Endothelial cell of umbilical vein (primary cell): ENCODE measurements at regions not wholly inside any gene's neighbourhood (a gene's known extent, or its start where the extent isn't known, plus 50 kb on each side); places are given as distances from the start of the nearest gene placed in this dataset.

Source experiments
- BruUV-seq: library from RNA; stranded (reverse); fragments of 400-500 nt; replicated peaks from 2 replicates; lab custom pipeline; 2021; lab: Mats Ljungman, UMichigan
- CTCF ChIA-PET: fragments of 300-600, 350-600 bp; sonication (Branson Sonifier 250); formaldehyde crosslinking; loops from one replicate; lab custom pipeline; 2021; ENCODE audit warnings: antibody characterized with exemption, inconsistent platforms; lab: Charles Lee
- POLR2A ChIA-PET: fragments of 300-600, 350-600 bp; sonication (Branson Sonifier 250); formaldehyde crosslinking; loops from one replicate; lab custom pipeline; 2021; ENCODE audit warnings: antibody characterized with exemption, inconsistent platforms; lab: Charles Lee
- DNase-seq: peaks from one replicate; pipeline ENCODE4 v3.0.0-alpha.2; 2011; ENCODE audit warnings: low read depth, low spot score
- FAIRE-seq: peaks from 2 replicates; lab custom pipeline; 2011; peaks lifted over from hg19 to GRCh38; lab: Jason Lieb, UNC
- H2AFZ ChIP-seq: 2 replicates; pipeline ENCODE4 v1.6.0; 2012; ENCODE audit warnings: low read depth, low read length, control low read depth, inconsistent platforms
- H3K27ac ChIP-seq: 2 replicates; pipeline ENCODE4 v1.5.1; 2011; ENCODE audit warnings: low read depth, mild to moderate bottlenecking, control low read depth, low read length, moderate library complexity; ENCODE audit not compliant: insufficient read depth
- H3K27me3 ChIP-seq, 2 experiments: 2 replicates each; pipeline versions ENCODE4 v1.6.0 to v1.6.1; 2011; ENCODE audit warnings: low read length in 2 of 2, mixed read lengths in 1 of 2; ENCODE audit not compliant: control insufficient read depth in 2 of 2, insufficient read depth in 2 of 2
- H3K36me3 ChIP-seq, 2 experiments: 2 replicates in 1 of 2; 3 replicates in 1 of 2; pipeline ENCODE4 v1.5.1; 2011; ENCODE audit warnings: low read length in 2 of 2, mild to moderate bottlenecking in 1 of 2, moderate library complexity in 1 of 2; ENCODE audit not compliant: control insufficient read depth in 2 of 2, insufficient read depth in 2 of 2; ENCODE audit errors: extremely low read depth in 1 of 2
- H3K4me1 ChIP-seq: 3 replicates; pipeline ENCODE4 v1.5.1; 2011; ENCODE audit warnings: mild to moderate bottlenecking, low read length; ENCODE audit not compliant: control insufficient read depth, insufficient read depth; ENCODE audit errors: extremely low read depth
- H3K4me2 ChIP-seq: 2 replicates; pipeline ENCODE4 v1.6.1; 2011; ENCODE audit warnings: low read length, control low read depth, mixed read lengths; ENCODE audit not compliant: insufficient read depth
- H3K4me3 ChIP-seq, 3 experiments: fragments of 200-600 bp in 1 of 3; sonication (generic), shearing (Covaris generic) in 1 of 3; replicated peaks in 1 of 3; 2 replicates each; pipeline ENCODE4 v1.5.1; 2011 to 2016; ENCODE audit warnings: control low read depth in 3 of 3, low read length in 3 of 3, mild to moderate bottlenecking in 2 of 3, inconsistent platforms in 1 of 3, low read depth in 1 of 3, moderate library complexity in 1 of 3; ENCODE audit not compliant: insufficient read depth in 1 of 3
- H3K79me2 ChIP-seq: 2 replicates; pipeline ENCODE4 v1.6.0; 2012; ENCODE audit warnings: low read length, inconsistent platforms; ENCODE audit not compliant: control insufficient read depth, insufficient read depth
- H3K9ac ChIP-seq: replicated peaks from 2 replicates; pipeline ENCODE3; 2011; ENCODE audit warnings: low read length, control low read depth; ENCODE audit not compliant: insufficient read depth; ENCODE audit errors: extremely low read depth
- H3K9me1 ChIP-seq: replicated peaks from 3 replicates; pipeline ENCODE4 v1.6.0; 2011; ENCODE audit warnings: mild to moderate bottlenecking, low read length; ENCODE audit not compliant: control insufficient read depth, insufficient read depth; ENCODE audit errors: extremely low read depth
- H3K9me3 ChIP-seq: replicated peaks from 2 replicates; pipeline ENCODE4 v1.5.1; 2012; ENCODE audit warnings: low read length, inconsistent platforms; ENCODE audit not compliant: control insufficient read depth, insufficient read depth
- H4K20me1 ChIP-seq: replicated peaks from 2 replicates; pipeline ENCODE3; 2011; ENCODE audit warnings: mild to moderate bottlenecking, low read length; ENCODE audit not compliant: control insufficient read depth, insufficient read depth; ENCODE audit errors: extremely low read depth
- CTCF ChIP-seq, 2 donors: IDR thresholded peaks; 1 replicate in 1 of 2; 2 replicates in 1 of 2; pipeline ENCODE4 v1.5.1; 2011; ENCODE audit warnings: low read length in 2 of 2, mild to moderate bottlenecking in 2 of 2, moderate library complexity in 2 of 2, control low read depth in 1 of 2, inconsistent platforms in 1 of 2, low read depth in 1 of 2; ENCODE audit not compliant: insufficient read depth in 1 of 2; ENCODE audit errors: extremely low read depth in 1 of 2
- EZH2 ChIP-seq: IDR thresholded peaks from 2 replicates; pipeline ENCODE4 v1.6.1; 2012; ENCODE audit warnings: borderline replicate concordance, low read depth, mild to moderate bottlenecking, moderate library complexity, low read length, inconsistent platforms; ENCODE audit not compliant: severe bottlenecking
- FOS ChIP-seq: IDR thresholded peaks from 2 replicates; pipeline ENCODE4 v1.6.1; 2011; ENCODE audit warnings: mild to moderate bottlenecking, low read length, moderate library complexity, borderline replicate concordance; ENCODE audit not compliant: insufficient read depth
- GATA2 ChIP-seq: IDR thresholded peaks from 2 replicates; pipeline ENCODE4 v1.7.0; 2011; ENCODE audit warnings: low read depth, mild to moderate bottlenecking, moderate library complexity, mixed read lengths, low read length; ENCODE audit not compliant: insufficient read length, insufficient read depth
- JUN ChIP-seq: IDR thresholded peaks from 2 replicates; pipeline ENCODE4 v1.6.1; 2011; ENCODE audit warnings: borderline replicate concordance, low read depth; ENCODE audit not compliant: insufficient read length, insufficient read depth
- MYC ChIP-seq: IDR thresholded peaks from one replicate; pipeline ENCODE4 v1.6.1; 2011; ENCODE audit warnings: mild to moderate bottlenecking, low read depth, low read length
- POLR2A ChIP-seq: IDR thresholded peaks from 2 replicates; pipeline ENCODE4 v1.6.1; 2012; ENCODE audit warnings: low read depth, mild to moderate bottlenecking, control low read depth, low read length
- POLR2AphosphoS5 ChIP-seq: IDR thresholded peaks from 2 replicates; pipeline ENCODE4 v1.6.1; 2012; ENCODE audit warnings: low read depth, mild to moderate bottlenecking, control low read depth, low read length, moderate library complexity; ENCODE audit not compliant: insufficient read depth
- dilution Hi-C: fragments of 300-500 bp; cut with MboI; formaldehyde crosslinking; loops from one replicate; pipeline ENCODE4 v1.15.0; 2019; ENCODE audit warnings: low sequenced_read_pairs; ENCODE audit not compliant: extremely low pct_ligation_motif_present
- intact Hi-C: fragments of 100-400 bp; cut with micrococcal nuclease; formaldehyde crosslinking; loops from one replicate; pipeline ENCODE4 v1.10.0; 2022
- TF ChIP-seq, protein P1 (sequence below): IDR thresholded peaks from 2 replicates; pipeline ENCODE4 v1.6.1; 2011; ENCODE audit not compliant: insufficient read depth, insufficient read length

DNA sequence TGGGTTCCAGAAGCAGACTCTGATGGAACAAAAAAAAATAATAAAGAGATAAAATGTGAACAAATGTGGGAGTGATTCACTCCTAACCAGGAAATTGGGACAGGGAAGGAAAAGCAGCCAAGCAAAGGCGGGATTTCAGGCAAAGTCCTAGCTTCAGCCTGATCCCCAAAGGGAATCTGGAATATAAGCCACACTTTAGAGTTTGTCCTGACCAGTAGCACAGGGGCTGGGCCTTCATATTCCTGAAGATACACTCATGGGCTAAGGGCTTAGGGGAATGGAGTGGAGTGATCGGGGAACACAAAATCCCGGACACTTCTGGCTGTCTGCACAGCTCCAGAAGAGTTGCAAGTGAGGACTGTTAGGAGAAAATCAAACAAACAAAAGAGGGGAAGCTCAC is 135.0 kb upstream of the COL8A1 start:
- FAIRE-seq (peak; percentile 63), DNase-seq (no peak)
- dilution Hi-C loops (no loop called here), intact Hi-C loops (no loop called here)
- CTCF ChIA-PET: interaction anchor here (1.0 to 5.8 kb wide), 16 partner anchors 10 to 480 kb away, joined by 3 to 61 read pairs (median 4); partner anchors contain the start of gene COL8A1
- Histone ChIP-seq H3K9me1 (no peaks in the 10 kb centered on the region), H2AFZ (peak overlapping the region; percentile 95), H4K20me1 (no peaks in the 10 kb centered on the region), H3K4me1 (peaks cover 27% of the 10 kb centered on the region), H3K79me2 (no peaks in the 10 kb centered on the region), H3K9me3 (no peaks in the 10 kb centered on the region), H3K9ac (peak overlapping the region; percentile 28), H3K36me3 (no peaks in the 10 kb centered on the region), H3K27me3 (no peaks in the 10 kb centered on the region), H3K4me2 (peak overlapping the region; percentile 20), H3K4me3 (no peak overlapping the region), H3K27ac (peak overlapping the region; percentile 56)
- BruUV-seq: no TSS peak
- no peak for TF ChIP-seq GATA2
- no peak for TF ChIP-seq POLR2A
- TF ChIP-seq FOS: peak; percentile 27
- POLR2A ChIA-PET: interaction anchor here (0.6 kb wide), 1 partner anchor 183 kb away, joined by 3 read pairs; no protein-coding TSS in a partner anchor

DNA sequence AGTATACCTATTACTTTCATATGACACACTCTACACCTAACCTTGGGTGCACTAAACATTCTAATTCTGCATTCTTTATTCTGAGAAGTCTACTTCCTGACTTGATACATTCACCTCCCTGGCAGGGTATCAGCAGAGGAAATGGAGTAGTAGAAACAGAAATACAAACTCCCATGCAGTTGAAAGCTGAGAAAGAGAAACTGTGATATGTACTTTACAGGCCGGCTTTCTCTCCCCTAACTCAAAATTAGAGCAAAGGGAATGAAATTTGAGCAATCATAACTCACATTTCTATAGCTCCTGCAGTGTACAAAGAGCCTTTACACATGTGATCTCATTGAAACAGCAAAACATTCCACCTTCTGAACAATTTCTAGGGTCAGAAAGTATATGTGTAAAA is 135.5 kb upstream of the COL8A1 start:
- no peak for DNase-seq
- no peak overlapping the region for H3K4me3 ChIP-seq
- H4K20me1 ChIP-seq: no peaks in the 10 kb centered on the region
- H3K27ac ChIP-seq: peak overlapping the region; percentile 56
- H3K79me2 ChIP-seq: no peaks in the 10 kb centered on the region
- no peaks in the 10 kb centered on the region for H3K27me3 ChIP-seq
- FAIRE-seq: no peak
- dilution Hi-C loops: no loop called here
- H3K9me1 ChIP-seq: no peaks in the 10 kb centered on the region
- intact Hi-C loops: no loop called here
- no peaks in the 10 kb centered on the region for H3K36me3 ChIP-seq
- no TSS peak for BruUV-seq
- CTCF ChIA-PET: interaction anchor here (1.0 to 5.8 kb wide), 15 partner anchors 10 to 479 kb away, joined by 3 to 61 read pairs (median 4); partner anchors contain the start of gene COL8A1
- TF ChIP-seq, protein P1, sequence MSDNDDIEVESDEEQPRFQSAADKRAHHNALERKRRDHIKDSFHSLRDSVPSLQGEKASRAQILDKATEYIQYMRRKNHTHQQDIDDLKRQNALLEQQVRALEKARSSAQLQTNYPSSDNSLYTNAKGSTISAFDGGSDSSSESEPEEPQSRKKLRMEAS: no peak
- no peak for TF ChIP-seq GATA2
- TF ChIP-seq POLR2AphosphoS5: no peak
- TF ChIP-seq EZH2: no peak
- TF ChIP-seq MYC: no peak
- no peak for TF ChIP-seq JUN
- TF ChIP-seq POLR2A: no peak
- no peak for TF ChIP-seq CTCF (IDR thresholded peaks at IDR 0.05; ENCODE audit: extremely low read depth in 1 of 2, insufficient read depth in 1 of 2, low read depth in 1 of 2, low read length in 2 of 2)
- TF ChIP-seq FOS: no peak
- H3K4me2 ChIP-seq: peak overlapping the region; percentile 20
- H3K9ac ChIP-seq: peak overlapping the region; percentile 28
- no peaks in the 10 kb centered on the region for H3K9me3 ChIP-seq
- peaks cover 27% of the 10 kb centered on the region for H3K4me1 ChIP-seq
- peak overlapping the region; percentile 95 for H2AFZ ChIP-seq
- POLR2A ChIA-PET: interaction anchor here (0.6 kb wide), 2 partner anchors 10 to 183 kb away, joined by 3 read pairs; no protein-coding TSS in a partner anchor
